Forelimb muscle (tissue), 1 donor: ENCODE measurements at regions not wholly inside any gene's neighbourhood (a gene's known extent, or its start where the extent isn't known, plus 50 kb on each side); places are given as distances from the start of the nearest gene placed in this dataset.
A peak's percentile ranks its signal among the peaks of the same experiment; 100 is the strongest.

Experiments used
- DNase-seq: peaks from one replicate; pipeline ENCODE4 v3.0.0-alpha.2; 2013; ENCODE audit warnings: low read depth

DNA sequence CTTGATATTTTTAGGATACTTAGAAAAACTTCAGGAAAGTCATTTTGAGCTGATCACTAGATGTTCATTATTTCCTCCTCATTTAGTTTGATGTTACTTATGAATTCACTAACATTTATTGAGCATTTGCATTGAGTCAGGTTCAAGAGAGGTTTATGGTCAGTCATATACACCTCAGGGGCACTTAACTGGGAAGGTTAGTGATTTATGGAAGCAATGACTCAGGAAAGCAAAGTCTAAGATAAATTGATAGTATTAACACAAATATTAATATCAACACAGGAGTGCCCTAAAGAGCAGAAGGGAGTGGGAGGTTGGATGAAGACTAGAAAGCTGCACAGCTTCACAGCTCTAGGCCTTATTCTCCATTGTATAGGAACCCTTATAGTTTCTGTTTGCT lies 177.0 kb upstream of the TNFAIP3 start:
- no peak for DNase-seq

DNA sequence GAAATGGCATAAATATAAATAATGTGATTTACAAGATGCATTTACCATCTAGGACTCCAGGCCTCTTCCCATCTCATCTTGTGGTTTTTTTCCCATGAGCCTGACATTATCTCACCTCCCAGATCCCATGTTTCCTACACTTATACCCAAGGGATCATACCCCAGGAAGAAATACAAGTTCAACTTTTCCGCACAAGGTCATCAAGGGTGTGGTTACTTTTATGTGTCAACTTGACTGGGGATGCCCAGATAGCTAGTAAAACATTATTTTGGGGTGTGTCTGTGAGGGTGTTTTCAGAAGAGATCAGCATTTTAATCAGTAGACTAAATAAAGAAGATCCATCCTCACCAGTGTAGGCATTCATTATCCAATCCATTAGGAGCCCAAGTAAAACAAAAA lies 176.3 kb upstream of the TNFAIP3 start:
- DNase-seq = no peak

DNA sequence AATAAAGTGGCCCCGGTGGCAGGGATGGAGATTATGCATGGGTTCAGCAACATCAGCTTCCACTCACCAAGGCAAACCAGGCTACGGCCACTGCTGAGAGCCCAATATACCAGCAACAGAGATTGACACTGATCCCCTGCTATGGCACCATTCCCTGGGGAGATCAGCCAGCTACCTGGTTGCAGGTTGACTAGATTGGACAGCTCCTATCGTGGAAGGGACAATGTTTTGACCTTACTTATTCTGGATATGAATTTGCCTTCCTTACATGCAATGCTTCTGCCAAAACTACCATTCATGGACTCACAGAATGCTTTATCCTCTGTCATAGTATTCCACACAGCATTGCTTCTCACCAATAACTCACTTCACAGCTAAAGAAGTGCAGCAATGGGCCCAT lies 174.8 kb upstream of the TNFAIP3 start:
- DNase-seq = no peak

DNA sequence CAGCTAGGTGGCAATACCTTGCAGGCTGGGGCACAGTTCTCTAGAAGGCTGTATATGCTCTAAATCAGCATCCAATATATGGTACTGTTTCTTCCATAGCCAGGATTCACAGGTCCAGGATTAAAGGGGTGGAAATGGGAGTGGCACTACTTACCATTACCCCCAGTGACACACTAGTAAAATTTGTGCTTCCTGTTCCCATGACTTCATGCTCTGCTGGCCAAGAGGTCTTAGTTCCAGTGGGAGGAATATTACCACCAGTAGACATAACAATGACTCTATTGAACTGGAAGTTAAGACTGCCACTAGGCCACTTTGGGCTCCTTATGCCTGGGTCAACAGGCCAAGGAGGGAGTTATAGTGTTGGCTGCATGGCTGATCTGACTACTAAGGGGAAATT lies 174.3 kb upstream of the TNFAIP3 start:
- DNase-seq = no peak

DNA sequence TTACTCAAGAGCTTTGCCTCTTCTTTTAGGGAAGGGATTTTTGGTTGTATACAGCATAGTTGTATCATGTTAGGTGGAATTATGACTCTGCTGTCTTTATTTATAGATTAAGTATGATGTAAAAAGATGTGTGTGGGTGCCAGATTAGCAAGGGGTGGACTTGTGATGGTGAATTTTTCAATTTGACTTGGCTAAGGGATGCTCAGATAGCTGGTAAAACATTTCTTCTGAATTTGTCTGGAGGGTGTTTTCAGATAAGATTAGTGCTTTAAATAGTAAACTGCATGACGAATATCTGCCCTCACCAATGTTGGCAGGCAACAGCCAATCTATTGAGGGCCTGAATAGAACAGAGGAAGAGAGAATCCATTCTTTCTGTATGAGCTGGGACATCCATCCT lies 173.3 kb upstream of the TNFAIP3 start:
- no peak for DNase-seq

DNA sequence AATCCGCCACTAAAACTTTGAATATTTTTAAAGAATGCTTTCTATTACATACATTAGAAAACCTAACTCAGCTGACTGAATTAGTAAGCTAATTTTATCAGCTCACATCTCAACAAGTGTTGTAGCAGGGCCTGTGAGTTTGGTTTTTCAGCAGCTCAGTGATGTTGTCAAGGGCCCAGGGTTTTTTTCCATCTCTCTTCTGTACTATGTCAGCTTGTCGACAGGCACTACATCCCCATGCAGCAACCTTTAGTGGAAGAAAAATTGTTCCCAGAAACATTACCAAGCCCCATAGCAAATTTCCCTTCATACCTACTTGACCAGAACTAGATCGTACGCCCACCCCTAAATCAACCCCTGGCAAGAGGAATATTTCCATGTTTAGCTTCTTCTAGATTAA lies 170.3 kb upstream of the TNFAIP3 start:
- DNase-seq = no peak

DNA sequence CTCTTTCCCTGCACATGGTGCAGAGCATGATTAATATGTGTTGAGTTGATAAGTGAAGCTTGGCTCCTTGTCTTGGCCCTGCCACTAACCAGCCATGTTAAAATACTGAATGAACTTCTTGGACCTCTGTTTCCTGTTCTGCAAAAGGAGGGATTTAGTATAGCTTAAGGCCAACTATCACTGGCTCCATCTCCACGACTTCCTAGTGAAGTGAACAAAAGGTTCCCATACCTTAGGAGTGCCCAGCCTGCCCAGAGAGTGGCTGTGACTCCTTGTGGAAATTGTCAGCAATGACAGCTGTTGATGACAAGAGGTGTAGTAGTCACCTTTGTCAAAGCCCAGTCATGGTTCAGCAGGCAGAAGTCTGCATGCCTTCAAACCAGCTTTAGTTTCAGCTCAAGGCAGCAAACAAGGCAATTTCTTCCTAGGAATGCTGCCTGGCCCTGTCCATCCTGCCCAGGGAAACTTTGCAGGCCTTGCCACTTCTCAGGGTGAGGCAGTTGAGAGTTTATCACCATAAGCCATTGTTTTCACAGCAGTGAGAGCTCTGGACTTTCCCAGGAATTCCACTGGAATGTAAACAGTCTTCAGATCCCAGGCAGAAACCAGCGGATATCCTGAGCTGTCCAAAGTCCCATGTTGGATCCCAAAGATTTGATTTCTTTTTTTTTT lies 169.7 kb upstream of the TNFAIP3 start:
- DNase-seq = no peak

DNA sequence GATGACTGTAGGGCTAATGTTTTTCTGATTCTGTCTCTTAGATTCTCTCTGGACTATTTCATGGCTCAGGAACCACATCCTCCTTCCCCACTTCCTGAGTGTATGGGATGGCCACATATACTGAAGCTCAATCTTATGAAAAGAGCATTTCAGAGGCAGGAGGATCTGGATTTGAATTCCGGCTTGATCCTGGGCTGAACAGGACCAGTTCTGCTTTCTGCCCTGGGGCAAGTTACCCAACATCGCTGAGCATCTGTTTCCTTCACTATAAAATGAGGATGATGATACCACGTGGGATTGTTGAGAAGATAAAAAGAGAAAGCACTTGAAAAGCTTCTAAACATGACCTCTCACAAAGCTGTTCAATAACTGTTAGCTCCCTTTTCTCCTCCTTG lies 168.4 kb upstream of the TNFAIP3 start:
- DNase-seq = no peak

DNA sequence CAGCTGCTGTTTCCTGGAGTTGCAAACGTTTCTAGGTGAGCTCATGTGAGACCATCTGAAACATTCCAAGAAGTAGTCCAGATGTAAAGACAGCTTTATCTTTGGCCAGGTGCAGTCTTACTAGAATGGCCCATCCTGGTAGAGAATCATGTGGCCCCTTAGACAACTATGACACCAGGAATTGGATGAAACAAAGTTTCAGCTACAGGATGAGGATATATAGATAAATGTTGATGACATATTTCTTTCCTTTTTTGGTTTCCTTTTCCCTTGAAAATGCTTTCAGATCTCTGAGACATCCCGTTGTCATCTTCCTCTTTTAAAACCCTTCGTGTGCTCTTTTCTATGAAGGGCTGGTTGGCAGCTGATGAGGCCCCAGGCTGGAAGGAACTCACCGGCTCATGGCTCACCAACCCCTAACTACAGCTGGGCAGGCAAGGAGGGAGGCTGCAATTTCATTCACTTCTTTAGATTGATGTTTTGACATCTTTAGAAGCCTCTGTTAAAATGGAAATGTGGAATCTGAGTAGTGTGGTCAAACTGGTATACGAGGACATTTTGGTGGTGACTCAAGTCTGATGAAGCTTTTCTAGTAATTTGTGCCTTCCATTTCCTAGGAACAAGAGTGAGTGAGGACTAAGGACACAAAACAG lies 167.9 kb upstream of the TNFAIP3 start:
- DNase-seq = no peak

DNA sequence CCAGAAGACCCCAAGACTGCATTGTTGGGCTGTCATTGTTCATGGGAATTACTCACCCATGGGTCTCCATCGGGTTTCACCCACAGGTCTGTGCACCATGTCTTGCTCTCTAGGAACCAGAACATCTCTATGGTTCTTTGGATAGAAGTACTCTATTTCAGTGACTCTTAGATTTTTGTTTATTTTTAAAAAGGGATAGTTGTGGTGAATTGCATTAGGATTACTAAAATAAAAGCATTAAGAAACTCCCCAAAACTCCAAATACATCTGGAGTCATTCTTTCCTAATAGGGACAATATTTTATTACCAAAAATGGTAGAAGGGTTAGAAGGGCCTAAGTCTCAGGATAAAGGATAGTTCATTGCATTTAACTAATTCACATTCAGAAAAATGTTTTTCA lies 166.9 kb upstream of the TNFAIP3 start:
- DNase-seq = no peak

DNA sequence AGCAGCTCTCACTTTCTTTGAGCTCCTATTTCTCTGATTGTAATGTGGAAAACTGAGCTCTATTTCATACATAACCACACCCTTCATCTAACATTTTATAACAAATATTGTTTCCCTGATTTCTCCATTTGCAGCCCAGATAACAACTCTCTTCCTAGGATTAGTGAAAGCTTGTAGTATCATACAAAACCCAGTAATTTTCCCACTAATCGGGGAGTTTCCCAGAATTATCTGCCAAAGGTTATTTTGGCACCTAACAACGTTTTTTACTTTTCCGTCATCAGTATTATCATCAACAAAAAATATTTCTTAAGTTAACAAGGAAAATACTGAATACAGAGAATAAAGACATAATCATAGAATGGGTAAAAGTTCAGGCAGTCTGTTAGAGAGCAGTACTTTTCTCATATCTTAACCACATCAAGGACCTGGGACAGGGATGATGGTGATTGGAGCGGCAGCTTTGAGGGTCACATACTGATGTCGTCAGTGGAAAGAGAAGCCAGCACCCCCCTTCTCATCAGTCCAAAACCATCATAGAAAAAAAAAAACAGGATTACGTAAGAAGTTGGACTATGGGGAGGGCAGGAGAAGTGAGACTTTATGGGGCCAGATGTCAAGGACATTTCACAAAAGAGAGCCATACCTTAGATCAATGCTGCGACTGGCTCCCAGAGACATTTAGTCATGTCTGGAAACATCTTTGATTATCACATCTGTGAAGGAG lies 166.1 kb upstream of the TNFAIP3 start:
- DNase-seq = no peak

DNA sequence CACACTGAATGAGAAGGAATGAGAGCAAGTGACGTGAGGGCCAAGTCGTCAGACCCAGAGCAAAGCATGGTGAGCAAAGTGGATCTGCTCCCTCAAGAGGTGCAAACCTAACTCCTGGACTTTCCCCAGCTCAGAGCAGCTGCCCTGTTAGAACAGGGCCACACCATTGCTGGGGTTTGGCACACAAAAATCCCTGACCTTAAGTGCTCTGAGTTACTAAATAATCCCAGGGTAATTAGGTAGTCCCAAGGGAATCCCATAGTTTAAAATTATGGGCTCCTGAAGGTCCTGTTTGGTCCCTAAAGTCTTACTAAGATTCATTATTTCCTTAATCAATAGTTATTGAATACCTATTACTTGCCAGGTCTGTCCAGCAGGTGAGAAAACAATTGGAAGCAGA lies 165.1 kb upstream of the TNFAIP3 start:
- DNase-seq = no peak

DNA sequence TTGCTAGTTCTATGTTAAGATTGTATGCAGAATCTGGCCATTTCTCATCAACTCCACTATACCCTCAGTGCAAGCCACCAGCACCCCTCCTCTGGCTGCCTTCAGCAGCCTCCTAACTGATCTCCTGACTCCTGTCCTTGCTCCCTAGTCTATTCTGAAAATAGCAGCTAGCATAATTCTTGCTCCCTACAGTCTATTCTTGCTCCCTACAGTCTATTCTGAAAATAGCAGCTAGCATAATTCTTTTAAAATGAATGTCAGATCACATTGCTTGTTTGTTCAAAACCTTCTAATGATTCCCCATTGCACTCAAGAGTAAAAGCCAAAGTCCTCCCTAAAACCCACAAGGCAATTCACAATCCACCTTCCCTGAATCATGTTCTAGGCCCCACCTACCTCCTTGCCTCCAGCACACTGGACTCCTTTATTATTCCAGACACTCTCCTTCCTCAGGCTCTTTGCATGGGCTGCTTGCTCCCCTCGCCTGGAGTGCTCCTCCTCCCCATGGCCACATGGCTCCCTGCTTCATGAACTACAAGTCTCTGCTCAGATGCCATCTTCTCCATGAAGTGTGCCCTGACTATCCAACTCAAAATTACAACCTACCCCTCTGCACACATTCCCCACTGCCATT lies 164.2 kb upstream of the TNFAIP3 start:
- no peak for DNase-seq

DNA sequence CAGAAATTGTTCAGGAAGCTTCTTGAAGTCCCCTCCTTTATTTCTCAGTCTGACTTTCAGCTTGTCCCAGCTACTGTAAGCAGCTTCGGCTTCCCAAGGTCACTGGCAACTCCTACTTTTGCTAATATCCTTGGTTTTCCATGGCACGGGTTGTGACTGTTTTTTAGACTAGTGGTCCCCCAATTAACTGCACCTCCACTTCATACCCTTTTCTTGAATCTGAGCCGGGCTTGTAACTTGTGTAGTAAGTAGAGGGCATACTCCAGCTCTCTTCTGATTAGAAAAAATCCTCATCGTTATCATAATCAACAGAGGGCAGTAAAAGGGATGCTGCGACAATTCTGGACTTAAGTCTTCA lies 162.3 kb upstream of the TNFAIP3 start:
- DNase-seq = no peak

DNA sequence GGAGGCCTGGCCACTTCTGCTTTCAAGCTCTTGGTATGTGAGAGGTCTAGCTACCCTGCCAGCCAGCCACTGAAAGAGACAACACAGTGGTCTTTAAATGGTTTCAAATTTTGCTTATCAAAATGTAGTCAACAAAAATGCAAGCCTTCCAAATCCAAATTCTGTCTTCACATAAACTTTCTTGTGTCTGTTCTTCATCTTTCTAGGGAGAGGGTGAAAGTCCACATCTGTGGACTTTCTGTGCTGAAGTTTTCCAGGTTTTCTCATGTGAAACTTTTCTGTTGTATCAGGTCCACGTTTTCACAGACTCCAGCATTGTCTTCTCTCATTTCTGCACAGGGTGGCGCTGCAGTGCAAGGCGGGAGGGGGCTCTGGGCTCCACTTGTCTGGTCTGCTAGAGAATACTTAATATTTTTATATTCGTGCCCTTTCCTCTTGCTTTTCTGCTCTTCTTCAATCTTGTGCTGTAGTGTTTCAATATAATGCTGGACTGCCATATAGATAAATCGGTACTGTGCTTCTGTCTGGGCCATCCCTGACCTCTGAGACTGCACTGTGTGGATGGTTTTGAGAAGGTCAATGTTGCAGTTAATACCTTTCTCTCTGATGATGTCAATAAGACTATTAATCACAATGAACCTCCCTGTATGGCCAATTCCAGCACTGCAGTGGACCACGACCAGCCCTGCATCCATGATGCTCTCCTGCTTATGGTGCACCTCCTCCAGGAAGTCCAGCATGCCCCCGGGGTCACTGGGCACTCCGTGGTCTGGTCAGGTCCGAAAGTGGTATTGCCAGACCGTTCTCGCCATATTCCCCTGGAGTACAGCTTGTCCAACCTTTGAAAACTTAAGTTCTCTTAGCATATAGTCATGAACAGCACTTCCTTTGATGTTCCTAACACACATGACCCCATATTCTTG lies 161.6 kb upstream of the TNFAIP3 start:
- no peak for DNase-seq

DNA sequence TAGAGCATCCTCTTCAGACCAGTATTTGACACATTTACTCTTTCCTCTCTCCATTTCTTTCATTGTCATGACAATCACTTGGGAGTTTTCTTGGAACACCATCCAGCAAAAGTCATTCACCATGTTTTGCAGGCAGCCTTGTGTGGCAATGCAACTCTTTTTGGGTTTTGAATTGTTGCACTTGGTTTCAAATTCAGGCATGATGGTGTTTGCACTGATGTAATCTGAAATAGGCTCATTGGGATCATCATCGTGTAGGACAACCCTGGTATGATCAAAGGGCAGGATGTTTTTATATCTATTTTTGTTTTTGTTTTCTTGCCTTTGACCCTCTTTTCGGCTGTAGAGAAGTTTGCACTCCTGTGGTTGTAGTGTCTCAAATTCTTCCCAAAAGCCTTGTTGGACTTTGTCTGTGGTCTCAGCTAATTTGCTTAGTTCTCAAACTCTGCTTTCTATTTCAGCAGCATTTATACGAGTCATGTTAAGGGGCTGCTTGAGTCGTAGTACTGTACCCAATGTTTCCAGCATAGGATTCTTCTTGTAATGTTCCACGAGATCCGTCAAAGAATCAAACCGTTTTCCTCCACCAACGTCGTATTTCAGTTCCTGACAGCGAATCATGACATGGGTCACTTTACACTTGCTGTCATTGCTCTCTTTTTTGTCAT lies 160.8 kb upstream of the TNFAIP3 start:
- DNase-seq = no peak

DNA sequence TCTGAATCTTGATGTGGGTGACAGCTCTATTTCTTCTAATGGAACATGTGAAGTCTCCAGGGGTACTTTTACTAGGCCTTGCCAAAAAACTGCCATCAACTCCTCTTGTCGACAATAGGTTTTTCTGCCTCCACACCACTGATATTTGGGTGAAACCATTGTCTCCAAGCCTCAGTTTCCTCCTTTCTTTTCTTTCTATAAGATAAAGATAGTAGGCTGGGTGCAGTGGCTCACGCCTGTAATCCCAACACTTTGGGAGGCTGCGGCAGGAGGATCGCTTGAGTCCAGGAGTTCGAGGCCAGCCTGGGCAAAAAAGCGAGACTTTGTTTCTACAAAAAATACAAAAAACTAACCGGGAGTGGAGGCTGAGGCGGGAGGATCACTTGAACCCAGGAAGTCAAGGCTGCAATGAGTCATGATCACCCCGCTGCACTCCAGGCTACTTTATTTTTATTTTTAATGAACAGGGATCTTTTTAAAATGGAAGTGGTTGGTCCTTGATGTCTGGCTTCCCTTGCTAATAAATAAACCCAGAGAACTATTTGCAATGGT lies 159.9 kb upstream of the TNFAIP3 start:
- DNase-seq = no peak

DNA sequence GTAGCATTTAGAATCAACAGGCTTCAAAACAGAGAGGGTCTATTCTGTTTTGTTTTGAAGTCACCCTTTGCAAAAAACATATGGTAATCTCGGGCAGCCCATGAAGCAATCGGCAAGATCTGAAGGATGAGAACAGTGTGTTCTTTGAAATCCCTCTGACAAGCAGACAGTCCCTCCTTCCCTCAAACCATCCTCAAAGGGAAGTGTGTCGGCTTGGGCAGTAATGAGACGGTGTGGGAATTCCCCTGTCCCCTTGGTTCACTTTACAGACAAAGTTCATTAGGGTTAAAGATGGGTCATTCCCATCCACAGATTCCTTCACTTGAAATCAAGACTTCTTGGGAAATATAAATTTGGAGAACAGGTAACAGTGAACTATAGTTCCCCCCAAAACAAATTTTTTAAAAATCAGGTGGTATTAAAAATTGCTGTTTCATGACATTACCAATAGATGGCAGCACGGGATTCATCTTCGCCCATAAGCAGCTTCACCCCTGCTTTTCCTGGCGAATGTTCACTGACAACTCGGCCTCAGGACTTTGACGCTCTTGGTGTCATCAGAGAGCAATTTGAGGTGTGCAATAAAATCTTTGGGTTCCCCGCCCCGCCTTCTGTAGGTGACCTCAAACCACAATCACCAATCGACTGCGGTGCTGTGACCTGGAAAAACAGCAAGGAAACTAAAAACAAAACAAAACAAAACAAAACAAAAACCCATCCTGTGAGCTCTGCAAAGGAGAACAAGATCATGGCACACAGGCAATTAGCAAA lies 159.3 kb upstream of the TNFAIP3 start:
- DNase-seq = peak; percentile 64

DNA sequence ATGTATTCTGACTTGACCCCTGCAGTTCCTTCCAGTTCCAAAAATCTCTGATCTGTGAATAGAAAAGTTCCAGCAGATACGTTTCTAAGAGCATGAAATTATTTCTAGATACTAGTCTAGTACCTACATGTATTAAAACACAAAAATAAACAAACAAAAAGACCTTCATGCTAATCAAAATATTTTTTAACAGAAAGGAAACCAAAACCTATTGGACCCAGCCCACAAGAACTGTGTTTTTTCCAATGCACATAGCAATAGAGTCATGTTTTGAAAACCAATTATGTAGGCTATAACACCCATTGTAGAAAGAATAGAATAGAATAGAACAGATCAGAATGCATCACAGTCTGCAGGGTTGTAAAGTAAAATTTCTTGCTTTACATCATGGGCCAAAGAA lies 158.6 kb upstream of the TNFAIP3 start:
- no peak for DNase-seq
